C4-2B (cell line): ENCODE measurements at regions not wholly inside any gene's neighbourhood (a gene's known extent, or its start where the extent isn't known, plus 50 kb on each side); places are given as distances from the start of the nearest gene placed in this dataset.
"Not testable (repeated sequence)": the region's sequence is repeated elsewhere in the genome, so short reads cannot be mapped to it uniquely, and the experiment has no call there.

Source experiments
- H3K27ac ChIP-seq: fragments of 450-650 bp; 2 replicates; pipeline ENCODE4 v1.5.1; 2017
- CTCF ChIP-seq: fragments of 450-650 bp; conservative IDR thresholded peaks from 2 replicates; pipeline ENCODE4 v1.5.1; 2017; ENCODE audit warnings: mild to moderate bottlenecking
- ZFX ChIP-seq: fragments of 450-650 bp; IDR thresholded peaks from 2 replicates; pipeline ENCODE4 v1.6.1; 2017

DNA sequence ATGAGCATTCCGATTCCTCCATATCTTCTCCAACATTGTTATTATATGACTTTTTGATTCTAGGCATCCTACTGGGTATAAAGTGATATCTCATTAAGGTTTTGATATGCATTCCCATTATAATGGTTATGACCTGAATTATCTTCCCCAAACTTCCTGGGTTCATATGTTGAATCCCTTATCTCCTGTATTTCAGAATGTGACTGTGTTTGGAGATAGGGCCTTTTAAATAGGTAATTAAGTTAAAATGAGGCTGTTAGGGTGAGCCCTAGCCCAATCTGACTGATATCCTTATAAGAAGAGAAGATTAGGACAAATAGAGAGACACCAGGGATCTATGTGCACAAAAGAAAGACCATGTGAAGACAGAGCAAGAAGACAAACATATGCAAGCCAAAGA, 96.9 kb upstream of the PMCH start:
- TF ChIP-seq CTCF (no peak), ZFX (no peak)
- no peak overlapping the region for H3K27ac ChIP-seq

DNA sequence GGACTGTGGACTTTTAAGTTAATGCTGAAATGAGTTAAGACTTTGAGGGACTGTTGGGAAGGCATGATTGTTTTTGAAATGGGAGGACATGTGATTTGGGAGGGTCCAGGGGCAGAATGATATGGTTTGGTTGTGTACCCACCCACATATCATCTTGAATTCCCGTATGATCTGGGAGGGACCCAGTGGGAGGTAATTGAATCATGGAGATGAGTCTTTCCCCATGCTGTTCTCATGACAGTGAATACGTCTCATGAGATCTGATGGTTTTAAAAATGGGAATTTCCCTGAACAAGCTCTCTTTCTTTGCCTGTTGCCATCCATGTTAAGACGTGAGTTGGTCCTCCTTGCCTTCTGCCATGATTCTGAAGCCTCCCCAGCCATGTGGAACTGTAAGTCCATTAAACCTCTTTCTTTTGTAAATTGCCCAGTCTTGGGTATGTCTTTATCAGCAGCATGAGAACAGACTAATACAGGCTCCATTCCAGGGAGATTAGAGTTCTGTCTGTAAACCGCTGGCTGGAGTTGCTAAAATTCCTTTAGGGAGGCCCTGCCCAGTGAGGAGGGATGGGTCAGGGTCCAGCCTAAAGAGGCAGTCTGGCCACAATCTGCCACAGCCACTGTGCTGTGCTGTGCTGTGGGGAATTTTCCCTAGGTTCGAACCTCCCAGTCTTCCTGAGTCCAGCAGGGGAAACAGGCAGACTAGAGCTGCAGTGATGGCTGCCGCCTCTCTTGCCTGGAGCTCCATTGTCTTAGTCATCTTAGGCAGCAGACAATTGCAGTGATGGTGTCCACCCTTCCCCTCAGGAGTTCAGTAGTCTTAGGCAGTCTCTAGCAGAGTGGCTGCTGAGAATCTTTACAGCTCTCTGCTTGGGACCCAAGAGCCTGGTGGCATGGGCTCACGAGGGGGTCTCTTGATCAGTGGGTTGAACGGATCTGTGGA, 94.1 kb upstream of the PMCH start:
- not testable (repeated sequence) for H3K27ac ChIP-seq

DNA sequence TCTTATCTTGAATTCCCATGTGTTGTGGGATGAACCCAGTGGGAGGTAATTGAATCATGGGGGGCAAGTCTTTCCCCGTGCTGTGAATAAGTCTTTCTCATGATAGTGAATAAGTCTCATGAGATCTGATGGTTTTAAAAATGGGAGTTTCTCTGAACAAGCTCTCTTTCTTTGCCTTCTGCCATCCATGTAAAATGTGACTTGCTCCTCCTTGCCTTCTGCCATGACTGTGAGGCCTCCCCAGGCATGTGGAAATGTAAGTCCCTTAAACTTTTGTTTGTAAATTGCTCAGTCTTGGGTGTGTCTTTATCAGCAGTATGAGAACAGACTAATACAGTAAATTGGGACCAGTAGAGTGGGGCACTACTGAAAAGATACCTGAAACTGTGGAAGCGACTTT, 92.1 kb upstream of the PMCH start:
- not testable (repeated sequence) for H3K27ac ChIP-seq

- TF ChIP-seq CTCF (no peak), ZFX (no peak)
- H3K27ac ChIP-seq = no peak overlapping the region
Observed at GRCh38 chr12:102281231-102281630, 83.6 kb upstream of the PMCH start.

DNA sequence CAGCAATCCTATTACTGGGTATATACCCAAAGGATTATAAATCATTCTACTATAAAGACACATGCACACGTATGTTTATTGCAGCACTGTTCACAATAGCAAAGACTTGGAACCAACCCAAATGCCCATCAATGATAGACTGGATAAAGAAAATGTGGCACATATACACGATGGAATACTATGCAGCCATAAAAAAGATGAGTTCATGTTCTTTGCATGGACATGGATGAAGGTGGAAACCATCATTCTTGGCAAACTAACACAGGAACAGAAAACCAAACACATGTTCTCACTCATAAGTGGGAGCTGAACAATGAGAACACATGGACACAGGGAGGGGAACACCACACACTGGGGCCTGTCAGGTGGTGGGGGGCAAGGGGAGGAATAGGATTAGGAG, 58.1 kb upstream of the PMCH start:
- H3K27ac ChIP-seq = not testable (repeated sequence)

DNA sequence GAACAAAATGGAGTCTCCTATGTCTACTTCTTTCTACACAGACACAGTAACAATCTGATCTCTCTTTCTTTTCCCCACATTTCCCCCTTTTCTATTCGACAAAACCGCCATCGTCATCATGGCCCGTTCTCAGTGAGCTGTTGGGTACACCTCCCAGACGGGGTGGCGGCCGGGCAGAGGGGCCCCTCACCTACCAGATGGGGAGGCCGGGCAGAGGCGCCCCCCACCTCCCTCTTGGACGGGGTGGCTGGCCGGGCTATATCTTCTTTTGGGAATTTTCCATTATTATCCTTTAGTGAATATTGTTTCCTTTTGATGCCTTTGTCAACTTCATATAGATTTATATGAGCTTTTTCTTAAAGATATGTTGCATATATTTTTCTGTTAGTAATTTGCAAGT, 53.4 kb upstream of the PMCH start:
- H3K27ac ChIP-seq = not testable (repeated sequence)

DNA sequence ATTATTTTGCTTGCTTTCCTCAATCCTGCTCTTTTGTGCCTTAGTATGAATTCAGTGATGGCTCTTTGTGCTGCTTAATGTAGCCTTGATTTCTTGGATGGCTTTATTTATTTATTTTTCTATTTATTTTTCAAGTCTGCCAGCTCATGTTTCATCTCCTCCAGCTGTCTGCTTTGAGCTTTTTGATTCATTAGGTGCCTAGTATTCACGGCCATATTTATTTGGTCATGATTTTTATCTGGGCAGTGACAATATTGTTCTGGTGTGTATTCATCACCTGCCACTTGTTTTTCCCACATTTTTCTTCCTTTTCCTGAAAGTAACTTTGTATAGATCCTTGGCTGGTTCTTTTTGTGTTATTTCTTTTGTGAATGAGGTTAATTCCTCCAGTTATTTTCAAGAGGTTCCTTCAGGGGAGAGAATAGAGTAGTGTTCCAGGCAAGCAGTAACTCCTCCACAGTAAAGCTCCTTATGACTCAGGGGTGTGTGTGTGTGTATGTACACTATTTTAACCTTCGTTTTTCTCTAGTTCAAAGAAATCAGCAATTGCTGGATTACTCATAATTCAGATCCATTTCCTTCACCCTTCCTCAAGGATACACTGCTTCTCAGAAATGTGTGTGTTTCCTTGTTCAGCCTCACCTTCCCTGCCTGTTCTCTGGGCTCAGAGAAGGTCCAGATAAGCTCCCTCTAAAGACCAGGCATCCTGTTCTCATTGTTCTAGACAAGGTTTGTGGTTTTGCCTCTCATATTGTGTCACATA, 51.6 kb upstream of the PMCH start:
- TF ChIP-seq CTCF = no peak
- no peak for TF ChIP-seq ZFX
- H3K27ac ChIP-seq = no peak overlapping the region
